Transverse colon (tissue), 4 donors: ENCODE measurements at regions not wholly inside any gene's neighbourhood (a gene's known extent, or its start where the extent isn't known, plus 50 kb on each side); places are given as distances from the start of the nearest gene placed in this dataset.

Experiments
- DNase-seq: peaks from one replicate; pipeline ENCODE4 v3.0.0-alpha.2; 2019
- H3K27ac ChIP-seq, 4 donors: fragments of 200-600 bp; sonication (generic); 2 replicates each; pipeline ENCODE4 v1.5.1; 2016 to 2018; ENCODE audit warnings: inconsistent platforms in 4 of 4
- H3K27me3 ChIP-seq: fragments of 200-600 bp; sonication (generic); 2 replicates; pipeline ENCODE4 v1.5.1; 2017; ENCODE audit warnings: inconsistent platforms
- H3K36me3 ChIP-seq, 4 donors: fragments of 200-600 bp; sonication (generic); 2 replicates each; pipeline ENCODE4 v1.5.1; 2017 to 2019; ENCODE audit warnings: inconsistent platforms in 4 of 4
- H3K4me1 ChIP-seq, 4 donors: fragments of 200-600 bp; sonication (generic); 2 replicates each; pipeline ENCODE4 v1.5.1; 2017 to 2020; ENCODE audit warnings: inconsistent platforms in 4 of 4
- H3K4me3 ChIP-seq, 4 donors: fragments of 200-600 bp; sonication (generic); 1 replicate in 1 of 4; 2 replicates in 3 of 4; pipeline versions ENCODE4 v1.5.1 to v1.6.1; 2017 to 2019; ENCODE audit warnings: inconsistent platforms in 4 of 4
- H3K9me3 ChIP-seq, 2 donors: fragments of 200-600 bp; sonication (generic); 2 replicates each; pipeline ENCODE4 v1.5.1; 2017 to 2019; ENCODE audit warnings: inconsistent platforms in 2 of 2
- CTCF ChIP-seq, 5 experiments: fragments of 200-600 bp in 3 of 5; fragments of 450-650 bp in 2 of 5; sonication (generic) in 3 of 5; IDR thresholded peaks; 1 replicate in 2 of 5; 2 replicates in 3 of 5; pipeline ENCODE4 v1.5.1; 2016 to 2017; ENCODE audit warnings: antibody characterized with exemption in 5 of 5, inconsistent platforms in 3 of 5, mild to moderate bottlenecking in 2 of 5, moderate library complexity in 1 of 5
- EP300 ChIP-seq: sonication (generic); formaldehyde crosslinking; IDR thresholded peaks from one replicate; pipeline ENCODE4 v1.6.1; 2017; ENCODE audit warnings: antibody characterized with exemption, low read depth
- POLR2A ChIP-seq: fragments of 450-650 bp; IDR thresholded peaks from one replicate; pipeline ENCODE4 v1.6.1; 2016; ENCODE audit warnings: antibody characterized with exemption, mild to moderate bottlenecking, moderate library complexity
- POLR2AphosphoS5 ChIP-seq, 3 donors: sonication (generic); formaldehyde crosslinking; IDR thresholded peaks; one replicate each; pipeline ENCODE4 v1.6.1; 2016; ENCODE audit warnings: antibody characterized with exemption in 3 of 3
- WGBS, 2 donors: methylation state at CpG; one replicate each; pipeline ENCODE4 v1.1.5; 2018; ENCODE audit warnings: low coverage in 1 of 2; 5-methylcytosine and 5-hydroxymethylcytosine counted together
- in situ Hi-C, 4 donors: fragments of 200-750 bp; cut with MboI; loops; one replicate each; pipeline versions ENCODE4 v1.15.0 to v1.15.1; 2017; ENCODE audit warnings: low sequenced_read_pairs in 3 of 4, low pct_ligation_motif_present in 1 of 4, low pct_unique_long_range_greater_than_20kb in 1 of 4
- intact Hi-C: fragments of 100-400 bp; cut with DNase I; formaldehyde crosslinking; loops from one replicate; pipeline ENCODE4 v1.15.1; 2023; ENCODE audit warnings: low total_unique reads

- H3K27ac ChIP-seq: no peak overlapping the region
- H3K4me1 ChIP-seq: no peaks in the 10 kb centered on the region
- H3K4me3 ChIP-seq: no peak overlapping the region
- TF ChIP-seq POLR2AphosphoS5 (IDR thresholded peaks at IDR 0.05): no peak
- TF ChIP-seq CTCF (IDR thresholded peaks at IDR 0.05): no peak
- TF ChIP-seq EP300: no peak
- no peak for TF ChIP-seq POLR2A
- in situ Hi-C loops: no loop called here
- H3K9me3 ChIP-seq: no peaks in the 10 kb centered on the region
- WGBS, 2 donors: 71 to 76% methylated on average over 3 of the region's 3 CpGs
- H3K27me3 ChIP-seq: no peaks in the 10 kb centered on the region
- no peak for DNase-seq
- H3K36me3 ChIP-seq: no peaks in the 10 kb centered on the region
- intact Hi-C loops: no loop called here
Measured at GRCh38 chr12:46711756-46712155, 114.0 kb downstream of the SLC38A4 start.

- H3K36me3 ChIP-seq: no peaks in the 10 kb centered on the region
- H3K27me3 ChIP-seq: no peaks in the 10 kb centered on the region
- no peak overlapping the region for H3K4me3 ChIP-seq
- in situ Hi-C loops: no loop called here
- intact Hi-C loops: no loop called here
- H3K4me1 ChIP-seq: no peaks in the 10 kb centered on the region
- TF ChIP-seq POLR2A: no peak
- no peak for TF ChIP-seq EP300
- no peak for TF ChIP-seq CTCF (IDR thresholded peaks at IDR 0.05)
- TF ChIP-seq POLR2AphosphoS5 (IDR thresholded peaks at IDR 0.05): no peak
- DNase-seq: no peak
- no peaks in the 10 kb centered on the region for H3K9me3 ChIP-seq
- H3K27ac ChIP-seq: no peak overlapping the region
- whole genome bisulfite sequencing, 2 donors: 90 to 93% methylated on average over 2 to 9 of the region's 9 CpGs
Measured at GRCh38 chr12:46710125-46710743, 115.6 kb downstream of the SLC38A4 start.

GRCh38 chr12:46702581-46703344 is 123.0 kb downstream of the SLC38A4 start:
- Histone ChIP-seq H3K9me3 (peaks cover 0 to 4% of the 10 kb centered on the region in 2 donors), H3K4me3 (no peak overlapping the region), H3K4me1 (no peaks in the 10 kb centered on the region), H3K27ac (no peak overlapping the region), H3K27me3 (no peaks in the 10 kb centered on the region), H3K36me3 (no peaks in the 10 kb centered on the region)
- WGBS, 2 donors: 71 to 77% methylated on average over 6 to 9 of the region's 9 CpGs
- TF ChIP-seq CTCF (IDR thresholded peaks at IDR 0.05): no peak
- TF ChIP-seq EP300: no peak
- intact Hi-C loops: no loop called here
- DNase-seq: no peak
- in situ Hi-C loops: no loop called here

GRCh38 chr12:46701356-46701755 is 124.4 kb downstream of the SLC38A4 start:
- intact Hi-C loops: no loop called here
- no peak for DNase-seq
- in situ Hi-C loops: no loop called here
- Histone ChIP-seq H3K4me1 (no peaks in the 10 kb centered on the region), H3K36me3 (no peaks in the 10 kb centered on the region), H3K27me3 (no peaks in the 10 kb centered on the region), H3K27ac (no peak overlapping the region), H3K9me3 (peaks cover 0 to 4% of the 10 kb centered on the region in 2 donors), H3K4me3 (no peak overlapping the region)
- TF ChIP-seq CTCF (IDR thresholded peaks at IDR 0.05): no peak
- no peak for TF ChIP-seq POLR2AphosphoS5 (IDR thresholded peaks at IDR 0.05)
- TF ChIP-seq POLR2A: no peak
- no peak for TF ChIP-seq EP300
